Small intestine (tissue), 7 donors: ENCODE measurements at regions not wholly inside any gene's neighbourhood (a gene's known extent, or its start where the extent isn't known, plus 50 kb on each side); places are given as distances from the start of the nearest gene placed in this dataset.
A peak's percentile ranks its signal among the peaks of the same experiment; 100 is the strongest.
"Not testable (repeated sequence)": the region's sequence is repeated elsewhere in the genome, so short reads cannot be mapped to it uniquely, and the experiment has no call there.

Experiments used
- DNase-seq, 2 donors: peaks; one replicate each; pipeline versions ENCODE4 v3.0.0 to v3.0.0-alpha.2; 2013
- FAIRE-seq: peaks from 2 replicates; lab custom pipeline; 2012; peaks lifted over from hg19 to GRCh38; lab: Jason Lieb, UNC
- H3K27ac ChIP-seq, 3 donors: one replicate each; pipeline ENCODE4 v1.5.1; 2013; ENCODE audit warnings: low read length in 2 of 3, mild to moderate bottlenecking in 2 of 3, control low read depth in 1 of 3, inconsistent platforms in 1 of 3, low read depth in 1 of 3, moderate library complexity in 1 of 3
- H3K27me3 ChIP-seq, 3 donors: one replicate each; pipeline ENCODE4 v1.6.1; 2013; ENCODE audit warnings: low read length in 3 of 3, inconsistent platforms in 1 of 3; ENCODE audit not compliant: control insufficient read depth in 3 of 3, insufficient read depth in 3 of 3
- H3K36me3 ChIP-seq, 3 donors: one replicate each; pipeline ENCODE4 v1.6.1; 2013; ENCODE audit warnings: low read length in 3 of 3, inconsistent platforms in 1 of 3, low read depth in 1 of 3, mild to moderate bottlenecking in 1 of 3, moderate library complexity in 1 of 3; ENCODE audit not compliant: control insufficient read depth in 3 of 3, insufficient read depth in 2 of 3
- H3K4me1 ChIP-seq, 3 donors: one replicate each; pipeline ENCODE4 v1.6.1; 2013; ENCODE audit warnings: low read length in 2 of 3, inconsistent platforms in 1 of 3, low read depth in 1 of 3, mild to moderate bottlenecking in 1 of 3, moderate library complexity in 1 of 3; ENCODE audit not compliant: control insufficient read depth in 3 of 3, insufficient read depth in 2 of 3
- H3K4me3 ChIP-seq, 3 donors: one replicate each; pipeline ENCODE4 v1.5.1; 2013; ENCODE audit warnings: low read length in 3 of 3, control low read depth in 1 of 3, inconsistent platforms in 1 of 3, low read depth in 1 of 3, mild to moderate bottlenecking in 1 of 3, moderate library complexity in 1 of 3
- H3K9me3 ChIP-seq, 2 donors: one replicate each; pipeline ENCODE4 v1.6.1; 2013; ENCODE audit warnings: low read depth in 1 of 2, low read length in 1 of 2; ENCODE audit not compliant: control insufficient read depth in 2 of 2, insufficient read depth in 1 of 2
- WGBS, 3 donors: extraction: QIAGEN DNeasy Blood & Tissue Kit; methylation state at CpG; one replicate each; pipeline ENCODE4 v1.1.7; 2013; 5-methylcytosine and 5-hydroxymethylcytosine counted together
- donor health status: healthy with polysubstance abuse.
- donor health status: control.
- donor health status: control.
- donor health status: Bipolar disorder and iron deficiency.
- donor health status: healthy.

DNA sequence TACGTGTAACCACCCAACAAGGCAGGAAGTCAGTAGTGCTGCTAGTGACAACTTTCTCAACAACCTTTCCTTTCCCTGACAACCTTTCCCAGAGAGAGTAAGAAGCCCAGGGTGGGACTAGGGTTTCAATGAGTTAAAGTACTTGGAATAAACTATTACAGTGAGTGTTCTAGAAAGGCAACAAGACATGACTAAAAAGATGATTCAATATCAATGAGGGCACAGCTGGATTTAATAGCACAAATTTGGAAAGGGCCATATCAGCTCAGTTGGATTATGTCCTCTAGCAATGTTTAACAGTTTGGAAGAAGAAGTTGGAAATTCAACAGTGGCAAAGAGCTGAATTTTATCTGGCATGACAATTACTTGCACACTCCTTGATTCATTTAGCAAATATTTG is 90.4 kb upstream of the GRIN2B start:
- H3K4me3 ChIP-seq, result no peak overlapping the region

DNA sequence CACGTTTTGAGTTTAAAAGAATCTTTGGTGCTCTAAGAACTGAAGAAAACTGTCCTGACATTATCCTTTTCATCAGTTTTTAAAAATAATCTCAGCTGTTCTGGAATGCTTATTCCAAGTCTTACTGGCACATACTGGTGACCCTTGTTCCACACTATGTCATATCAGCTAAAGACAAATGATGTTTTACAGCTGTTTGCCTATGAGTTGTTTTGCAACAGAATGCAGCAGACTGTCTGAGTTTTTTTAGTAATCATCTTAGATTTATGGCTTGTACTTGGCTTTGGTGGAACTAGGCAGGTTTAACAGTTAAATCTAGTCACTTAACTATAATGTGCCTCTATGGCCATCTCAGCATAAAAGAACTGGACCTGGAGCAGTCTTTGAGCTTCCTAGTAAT is 91.6 kb upstream of the GRIN2B start:
- Histone ChIP-seq H3K27me3 (no peaks in the 10 kb centered on the region), H3K27ac (no peak overlapping the region), H3K4me3 (no peak overlapping the region), H3K4me1 (peaks cover 0 to 5% (median 0%) of the 10 kb centered on the region in 3 donors), H3K9me3 (peaks cover 0 to 7% of the 10 kb centered on the region in 2 donors), H3K36me3 (no peaks in the 10 kb centered on the region)
- FAIRE-seq, result no peak
- 7 to 30% (median 19%) methylated on average over 1 of the region's 1 CpG for WGBS, 3 donors
- peak in 1 of 2 donors; percentile 67 for DNase-seq

More for the DNA sequence above, 90.4 kb upstream of the GRIN2B start:
- H3K4me1 ChIP-seq, result peaks cover 0 to 5% (median 0%) of the 10 kb centered on the region in 3 donors
- H3K27me3 ChIP-seq, result no peaks in the 10 kb centered on the region
- no peaks in the 10 kb centered on the region for H3K36me3 ChIP-seq
- DNase-seq, result no peak
- no peak overlapping the region for H3K27ac ChIP-seq
- H3K9me3 ChIP-seq, result peaks cover 0 to 4% of the 10 kb centered on the region in 2 donors
- no peak for FAIRE-seq
- WGBS, 3 donors, result 52 to 90% (median 58%) methylated on average over 1 of the region's 1 CpG

DNA sequence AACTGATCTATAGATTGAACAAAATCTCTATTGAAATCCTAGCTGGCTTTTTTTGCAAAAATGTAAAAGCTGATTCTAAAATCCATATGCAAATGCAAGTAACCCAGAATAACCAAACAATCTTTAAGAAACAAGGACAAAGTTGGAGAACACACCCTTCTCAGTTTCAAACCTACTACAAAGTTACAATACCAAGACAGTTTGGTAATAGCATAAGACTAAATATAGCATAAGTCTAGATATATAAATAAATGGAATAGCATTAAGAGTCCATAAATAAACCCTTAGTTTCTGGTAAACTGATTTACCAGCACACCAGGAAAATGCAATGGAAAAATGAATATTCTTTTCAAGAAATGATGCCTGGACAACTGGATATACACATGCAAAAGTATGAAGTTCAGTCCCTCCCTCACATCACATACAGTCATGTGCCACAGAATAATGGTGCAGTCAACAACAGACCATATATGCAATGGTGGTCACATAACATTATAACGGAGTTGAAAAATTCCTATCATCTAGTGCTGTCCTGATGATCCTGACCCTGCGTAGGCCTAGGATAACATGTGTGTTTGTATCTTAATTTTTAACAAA is 94.5 kb upstream of the GRIN2B start:
- no peaks in the 10 kb centered on the region for H3K36me3 ChIP-seq
- DNase-seq (no peak), FAIRE-seq (no peak)
- peaks cover 0 to 5% (median 0%) of the 10 kb centered on the region in 3 donors for H3K4me1 ChIP-seq
- no peak overlapping the region for H3K27ac ChIP-seq
- peaks cover 0 to 12% of the 10 kb centered on the region in 2 donors for H3K9me3 ChIP-seq
- no peaks in the 10 kb centered on the region for H3K27me3 ChIP-seq
- no peak overlapping the region for H3K4me3 ChIP-seq
- 72 to 73% (median 72%) methylated on average over 2 of the region's 2 CpGs for WGBS, 3 donors

DNA sequence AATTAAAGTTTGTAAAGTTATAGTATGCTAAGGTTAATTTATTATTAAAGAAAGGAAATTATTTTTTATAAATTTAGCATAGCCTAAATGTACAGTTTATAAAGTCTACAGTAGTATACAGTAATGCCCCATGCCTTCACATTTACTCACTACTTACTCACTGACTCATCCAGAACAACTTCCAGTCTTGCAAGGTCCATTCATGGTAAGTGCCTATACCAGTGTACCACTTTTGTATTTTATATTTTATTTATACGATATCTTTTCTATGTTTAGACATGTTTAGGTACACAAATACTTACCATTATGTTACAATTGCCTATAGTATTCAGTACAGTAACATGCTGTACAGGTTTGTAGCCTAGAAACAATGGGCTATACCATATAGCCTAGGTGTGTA is 95.1 kb upstream of the GRIN2B start:
- Histone ChIP-seq H3K4me3 (no peak overlapping the region), H3K27me3 (no peaks in the 10 kb centered on the region), H3K27ac (no peak overlapping the region), H3K36me3 (no peaks in the 10 kb centered on the region), H3K9me3 (peaks cover 0 to 12% of the 10 kb centered on the region in 2 donors), H3K4me1 (peaks cover 0 to 5% (median 0%) of the 10 kb centered on the region in 3 donors)
- WGBS, 3 donors, result 81 to 91% (median 88%) methylated on average over 1 of the region's 1 CpG
- FAIRE-seq (no peak), DNase-seq (no peak)

DNA sequence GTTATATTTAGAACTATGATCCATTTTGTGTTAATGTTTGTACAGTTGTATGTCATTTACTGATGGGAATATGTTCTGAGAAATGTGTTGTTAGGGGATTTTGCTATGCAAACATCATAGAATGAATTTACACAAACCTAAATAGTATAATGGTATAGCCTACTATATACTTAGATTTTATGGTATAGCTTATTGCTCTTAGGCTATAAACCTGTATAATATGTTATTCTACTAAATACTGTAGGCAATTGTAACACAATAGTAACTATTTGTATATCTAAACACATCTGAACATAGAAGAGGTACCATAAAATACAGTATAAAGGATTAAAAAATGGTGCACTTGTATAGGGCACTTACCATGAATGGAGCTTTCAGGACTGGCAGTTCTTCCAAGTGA is 105.4 kb upstream of the GRIN2B start:
- Histone ChIP-seq H3K4me1 (no peaks in the 10 kb centered on the region), H3K4me3 (no peak overlapping the region), H3K27ac (no peak overlapping the region), H3K27me3 (no peaks in the 10 kb centered on the region), H3K36me3 (no peaks in the 10 kb centered on the region), H3K9me3 (no peaks in the 10 kb centered on the region)
- DNase-seq (no peak), FAIRE-seq (no peak)

DNA sequence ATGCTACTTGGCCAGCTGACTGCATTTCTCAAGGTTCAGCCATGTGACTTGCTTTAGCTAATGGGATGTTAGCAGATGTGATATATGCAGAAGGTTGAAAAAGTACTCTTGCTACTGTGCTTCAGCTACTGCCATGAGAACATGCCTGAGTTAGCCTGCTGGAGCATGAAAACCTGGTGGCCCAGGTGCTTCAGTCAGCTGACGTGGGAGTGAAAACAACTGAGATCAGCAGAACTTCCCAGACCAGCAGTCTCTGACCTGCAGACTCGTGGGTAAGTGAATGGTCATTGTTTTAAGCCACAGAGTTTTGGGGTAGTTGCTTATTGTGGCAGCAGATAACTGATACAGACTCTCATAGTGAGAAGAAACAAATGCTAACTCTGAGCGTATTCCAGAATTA is 118.6 kb upstream of the GRIN2B start:
- FAIRE-seq, result no peak
- Histone ChIP-seq H3K27me3 (no peaks in the 10 kb centered on the region), H3K27ac (no peak overlapping the region), H3K36me3 (no peaks in the 10 kb centered on the region), H3K4me1 (no peaks in the 10 kb centered on the region), H3K4me3 (no peak overlapping the region), H3K9me3 (peaks cover 0 to 10% of the 10 kb centered on the region in 2 donors)
- DNase-seq, result no peak
- WGBS, 3 donors, result 49 to 69% (median 60%) methylated on average over 3 of the region's 3 CpGs

DNA sequence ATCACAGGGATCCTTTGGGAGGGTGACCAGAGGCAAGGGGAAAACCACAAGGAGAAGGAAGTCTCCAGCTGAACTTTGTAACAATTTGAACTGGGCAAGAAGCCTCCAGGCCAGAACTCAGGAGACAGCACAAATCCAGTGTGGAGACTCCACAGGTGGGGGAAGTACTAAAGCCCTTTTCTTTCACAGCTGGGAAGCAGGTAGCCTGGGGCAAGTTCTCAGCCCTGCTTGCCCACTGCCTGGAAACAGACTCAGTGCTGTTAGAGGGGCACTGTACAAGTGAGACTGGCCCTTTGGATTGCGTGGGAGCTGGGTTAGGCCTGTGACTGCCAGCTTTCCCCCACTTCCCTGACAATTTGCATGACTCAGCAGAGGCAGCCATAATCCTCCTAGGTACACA is 120.2 kb upstream of the GRIN2B start:
- H3K4me3 ChIP-seq, H3K36me3 ChIP-seq, H3K27ac ChIP-seq, H3K9me3 ChIP-seq, FAIRE-seq, DNase-seq, H3K4me1 ChIP-seq, H3K27me3 ChIP-seq: not testable (repeated sequence)
- WGBS, 3 donors, result 88 to 98% (median 94%) methylated on average over 1 of the region's 1 CpG

DNA sequence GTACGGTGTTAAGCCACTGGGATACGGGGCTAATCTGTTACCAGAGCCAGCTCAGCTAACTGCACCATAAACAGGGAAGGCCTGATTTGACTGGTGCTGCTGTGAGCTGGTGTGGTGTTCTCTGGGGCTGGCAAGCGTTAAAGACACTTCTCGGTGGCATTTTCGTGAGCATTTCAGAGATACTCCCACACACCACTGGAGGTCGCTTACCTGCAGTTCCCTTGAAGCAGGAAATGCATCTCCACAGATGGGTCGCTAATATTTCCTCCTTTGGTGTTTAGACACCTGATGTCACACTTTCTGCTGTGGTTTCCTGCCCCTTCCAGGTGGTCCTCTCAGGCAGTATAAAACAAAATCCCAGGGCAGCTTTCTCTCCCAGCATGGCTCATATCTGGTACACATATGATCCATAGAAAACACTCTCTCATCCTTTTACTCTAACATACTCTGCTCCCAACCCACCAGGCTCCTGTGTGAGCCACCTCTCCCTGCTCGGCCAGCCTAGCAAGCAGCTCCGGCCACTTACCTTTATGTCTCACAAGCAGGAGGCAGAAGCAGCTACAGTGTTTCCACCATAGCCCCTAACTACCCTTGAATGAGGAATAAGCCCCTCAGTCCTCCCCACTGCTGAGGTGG is 129.9 kb upstream of the GRIN2B start:
- Histone ChIP-seq H3K9me3 (no peaks in the 10 kb centered on the region), H3K4me1 (no peaks in the 10 kb centered on the region), H3K36me3 (no peaks in the 10 kb centered on the region), H3K27me3 (peaks cover 0 to 2% (median 0%) of the 10 kb centered on the region in 3 donors), H3K4me3 (no peak overlapping the region), H3K27ac (no peak overlapping the region)
- 29 to 37% (median 35%) methylated on average over 9 of the region's 9 CpGs for WGBS, 3 donors
- FAIRE-seq, result no peak
- DNase-seq, result peak; percentile 7 to 33
